ENCODE measurements at regions not wholly inside any gene's neighbourhood (a gene's known extent, or its start where the extent isn't known, plus 50 kb on each side); places are given as distances from the start of the nearest gene placed in this dataset.

- no peaks in the 10 kb centered on the region for H3K4me1 ChIP-seq (ENCODE audit: insufficient read depth, low read length)
- ChIA-PET CTCF (no interaction called here), POLR2A (ENCODE audit: unreplicated experiment) (no interaction called here)
- H3K36me3 ChIP-seq (ENCODE audit: low read depth, low read length), result no peaks in the 10 kb centered on the region
- H3K9me3 ChIP-seq (ENCODE audit: low read length), result no peaks in the 10 kb centered on the region
- H4K20me1 ChIP-seq (ENCODE audit: low read length), result no peaks in the 10 kb centered on the region
- H3K27me3 ChIP-seq (ENCODE audit: low read length), result no peaks in the 10 kb centered on the region
- H3F3A ChIP-seq (ENCODE audit: low read length, unreplicated experiment), result no peaks in the 10 kb centered on the region
- no peak for ATAC-seq
- H3K4me2 ChIP-seq (ENCODE audit: low read length), result no peak overlapping the region
- H3K27ac ChIP-seq (ENCODE audit: low read length), result no peak overlapping the region
- no peak for DNase-seq
- no peak overlapping the region for H3K4me3 ChIP-seq (ENCODE audit: low read length)
- BruUV-seq (replicated peaks), result no TSS peak
- TF ChIP-seq CTCF (conservative IDR thresholded peaks at IDR 0.05; ENCODE audit: low read depth, low read length) (no peak), EZH2phosphoT487 (IDR thresholded peaks at IDR 0.05; ENCODE audit: borderline replicate concordance, low read length) (no peak), EZH2 (IDR thresholded peaks at IDR 0.05; ENCODE audit: low read length, unreplicated experiment) (no peak)
- H3K79me2 ChIP-seq (ENCODE audit: low read length), result no peaks in the 10 kb centered on the region
- intact Hi-C loops (cut with micrococcal nuclease), result no loop called here
- no peak overlapping the region for H3K9ac ChIP-seq (ENCODE audit: low read length)
- no peak overlapping the region for H2AFZ ChIP-seq (ENCODE audit: low read length)
- H3K9me2 ChIP-seq (replicated peaks; ENCODE audit: low read length), result no peaks in the 10 kb centered on the region
These were observed 57.9 kb upstream of the PHACTR2 start for GRCh38 chr6:143619824-143620401.

GRCh38 chr6:143616741-143617140 lies 61.0 kb upstream of the PHACTR2 start:
- Histone ChIP-seq H3K4me3 (ENCODE audit: low read length) (no peak overlapping the region), H3K79me2 (ENCODE audit: low read length) (no peaks in the 10 kb centered on the region), H3K27me3 (ENCODE audit: low read length) (no peaks in the 10 kb centered on the region), H3K4me1 (ENCODE audit: insufficient read depth, low read length) (no peaks in the 10 kb centered on the region), H3F3A (ENCODE audit: low read length, unreplicated experiment) (no peaks in the 10 kb centered on the region), H3K9me2 (replicated peaks; ENCODE audit: low read length) (no peaks in the 10 kb centered on the region), H4K20me1 (ENCODE audit: low read length) (no peaks in the 10 kb centered on the region), H3K4me2 (ENCODE audit: low read length) (no peak overlapping the region), H3K9me3 (ENCODE audit: low read length) (no peaks in the 10 kb centered on the region), H3K36me3 (ENCODE audit: low read depth, low read length) (no peaks in the 10 kb centered on the region), H3K27ac (ENCODE audit: low read length) (no peak overlapping the region), H3K9ac (ENCODE audit: low read length) (no peak overlapping the region), H2AFZ (ENCODE audit: low read length) (no peak overlapping the region)
- ATAC-seq, result no peak
- TF ChIP-seq EZH2 (IDR thresholded peaks at IDR 0.05; ENCODE audit: low read length, unreplicated experiment) (no peak), CTCF (conservative IDR thresholded peaks at IDR 0.05; ENCODE audit: low read depth, low read length) (no peak), EZH2phosphoT487 (IDR thresholded peaks at IDR 0.05; ENCODE audit: borderline replicate concordance, low read length) (no peak)
- intact Hi-C loops (cut with micrococcal nuclease), result no loop called here
- ChIA-PET CTCF (no interaction called here), POLR2A (ENCODE audit: unreplicated experiment) (no interaction called here)
- no TSS peak for BruUV-seq (replicated peaks)
- no peak for DNase-seq

- Histone ChIP-seq H2AFZ (ENCODE audit: low read length) (no peak overlapping the region), H4K20me1 (ENCODE audit: low read length) (no peaks in the 10 kb centered on the region), H3F3A (ENCODE audit: low read length, unreplicated experiment) (no peaks in the 10 kb centered on the region), H3K79me2 (ENCODE audit: low read length) (no peaks in the 10 kb centered on the region), H3K36me3 (ENCODE audit: low read depth, low read length) (no peaks in the 10 kb centered on the region), H3K4me3 (ENCODE audit: low read length) (no peak overlapping the region), H3K4me2 (ENCODE audit: low read length) (no peak overlapping the region), H3K27ac (ENCODE audit: low read length) (no peak overlapping the region), H3K9me3 (ENCODE audit: low read length) (no peaks in the 10 kb centered on the region), H3K9ac (ENCODE audit: low read length) (no peak overlapping the region), H3K4me1 (ENCODE audit: insufficient read depth, low read length) (no peaks in the 10 kb centered on the region), H3K9me2 (replicated peaks; ENCODE audit: low read length) (no peaks in the 10 kb centered on the region), H3K27me3 (ENCODE audit: low read length) (no peaks in the 10 kb centered on the region)
- intact Hi-C loops (cut with micrococcal nuclease), result no loop called here
- ATAC-seq (no peak), DNase-seq (no peak)
- CTCF ChIA-PET, result no interaction called here
- POLR2A ChIA-PET (ENCODE audit: unreplicated experiment), result no interaction called here
- BruUV-seq (replicated peaks), result no TSS peak
- TF ChIP-seq EZH2phosphoT487 (IDR thresholded peaks at IDR 0.05; ENCODE audit: borderline replicate concordance, low read length), result no peak
- TF ChIP-seq EZH2 (IDR thresholded peaks at IDR 0.05; ENCODE audit: low read length, unreplicated experiment), result no peak
- no peak for TF ChIP-seq CTCF (conservative IDR thresholded peaks at IDR 0.05; ENCODE audit: low read depth, low read length)
These were observed 62.0 kb upstream of the PHACTR2 start for GRCh38 chr6:143615785-143616184.
